Left lung (tissue), 4 donors: ENCODE measurements at regions not wholly inside any gene's neighbourhood (a gene's known extent, or its start where the extent isn't known, plus 50 kb on each side); places are given as distances from the start of the nearest gene placed in this dataset.

Experiments used
- ATAC-seq: fragments of 200-7000 bp; cut with Tn5 transposase; one replicate; pipeline ENCODE4 v1.9.1; 2020; ENCODE audit warnings: moderate library complexity
- DNase-seq, 4 donors: peaks; one replicate each; pipeline ENCODE4 v3.0.0-alpha.2; 2013 to 2020
- H3K27ac ChIP-seq, 2 donors: fragments of 200-600 bp; sonication (generic) in 1 of 2; one replicate each; pipeline versions ENCODE4 v1.5.0 to v1.8.0; 2020 to 2021
- H3K27me3 ChIP-seq, 2 donors: fragments of 200-600 bp; sonication (generic) in 1 of 2; one replicate each; pipeline versions ENCODE4 v1.5.0 to v1.8.0; 2020 to 2021
- H3K36me3 ChIP-seq, 2 donors: fragments of 200-600 bp; sonication (generic) in 1 of 2; one replicate each; pipeline versions ENCODE4 v1.5.0 to v1.8.0; 2020 to 2021
- H3K4me1 ChIP-seq, 2 donors: fragments of 200-600 bp; one replicate each; pipeline ENCODE4 v1.8.0; 2021
- H3K4me3 ChIP-seq, 2 donors: fragments of 200-600 bp; sonication (generic) in 1 of 2; one replicate each; pipeline versions ENCODE4 v1.5.0 to v1.8.0; 2020 to 2021; ENCODE audit warnings: mild to moderate bottlenecking in 1 of 2
- H3K9me3 ChIP-seq, 2 donors: fragments of 200-600 bp; sonication (generic) in 1 of 2; one replicate each; pipeline versions ENCODE4 v1.5.0 to v1.8.0; 2020 to 2021
- CTCF ChIP-seq, 2 donors: fragments of 200-600 bp; sonication (generic) in 1 of 2; IDR thresholded peaks; one replicate each; pipeline versions ENCODE4 v1.5.0 to v1.8.0; 2021; ENCODE audit warnings: antibody characterized with exemption in 2 of 2
- intact Hi-C, 2 donors: fragments of 100-400 bp; cut with DNase I; formaldehyde crosslinking; loops; one replicate each; pipeline versions ENCODE4 v1.11.2 to v1.14.2; 2022
- donor health status: DM: no; HTN: yes; CAD: no.
- donor health status: DM: no; HTN: no; CAD: no.

DNA sequence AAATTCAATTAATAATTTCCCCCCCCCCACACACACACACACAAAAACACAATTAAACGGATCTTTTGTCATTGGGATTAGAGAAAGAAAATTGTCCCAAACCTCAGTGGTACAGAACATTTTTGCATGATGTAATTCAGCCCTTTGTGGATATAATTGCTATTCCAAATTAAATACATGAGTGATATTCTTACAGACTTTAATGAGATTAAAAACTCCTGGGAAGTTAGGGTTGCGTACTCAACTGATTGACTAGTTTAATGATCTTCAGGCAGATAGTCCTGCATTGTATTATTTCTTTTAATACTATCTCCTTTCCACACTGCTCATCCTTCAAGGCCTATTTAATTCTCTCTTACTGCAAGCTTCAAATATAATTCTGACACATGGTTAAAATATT is 711.8 kb upstream of the LRFN5 start:
- DNase-seq (no peak), ATAC-seq (no peak)
- Histone ChIP-seq H3K4me3 (no peak overlapping the region), H3K9me3 (no peaks in the 10 kb centered on the region), H3K27ac (no peak overlapping the region), H3K36me3 (no peaks in the 10 kb centered on the region), H3K4me1 (no peaks in the 10 kb centered on the region), H3K27me3 (no peaks in the 10 kb centered on the region)
- intact Hi-C loops = no loop called here
- no peak for TF ChIP-seq CTCF (IDR thresholded peaks at IDR 0.05)

- Histone ChIP-seq H3K9me3 (no peaks in the 10 kb centered on the region), H3K4me3 (no peak overlapping the region), H3K36me3 (no peaks in the 10 kb centered on the region), H3K27me3 (no peaks in the 10 kb centered on the region), H3K4me1 (no peaks in the 10 kb centered on the region), H3K27ac (no peak overlapping the region)
- intact Hi-C loops = no loop called here
- DNase-seq (no peak), ATAC-seq (no peak)
- TF ChIP-seq CTCF (IDR thresholded peaks at IDR 0.05) = no peak
Observed at GRCh38 chr14:40889126-40889525, 717.5 kb upstream of the LRFN5 start.

GRCh38 chr14:40887912-40888311 is 718.8 kb upstream of the LRFN5 start:
- no peaks in the 10 kb centered on the region for H3K27me3 ChIP-seq
- ATAC-seq (no peak), DNase-seq (no peak)
- no peaks in the 10 kb centered on the region for H3K36me3 ChIP-seq
- H3K4me1 ChIP-seq = no peaks in the 10 kb centered on the region
- no peak overlapping the region for H3K4me3 ChIP-seq
- no peak for TF ChIP-seq CTCF (IDR thresholded peaks at IDR 0.05)
- intact Hi-C loops = no loop called here
- H3K9me3 ChIP-seq = no peaks in the 10 kb centered on the region
- no peak overlapping the region for H3K27ac ChIP-seq

GRCh38 chr14:40870252-40870651 is 736.4 kb upstream of the LRFN5 start:
- TF ChIP-seq CTCF (IDR thresholded peaks at IDR 0.05) = no peak
- Histone ChIP-seq H3K4me1 (no peaks in the 10 kb centered on the region), H3K27me3 (no peaks in the 10 kb centered on the region), H3K27ac (no peak overlapping the region), H3K4me3 (no peak overlapping the region), H3K9me3 (peaks cover 0 to 4% of the 10 kb centered on the region in 2 donors), H3K36me3 (no peaks in the 10 kb centered on the region)
- intact Hi-C loops = no loop called here
- DNase-seq (no peak), ATAC-seq (no peak)

GRCh38 chr14:40859055-40859454 is 747.6 kb upstream of the LRFN5 start:
- H3K36me3 ChIP-seq = no peaks in the 10 kb centered on the region
- no peak overlapping the region for H3K4me3 ChIP-seq
- intact Hi-C loops = no loop called here
- H3K9me3 ChIP-seq = peaks cover 0 to 3% of the 10 kb centered on the region in 2 donors
- no peak for DNase-seq
- no peak for TF ChIP-seq CTCF (IDR thresholded peaks at IDR 0.05)
- H3K4me1 ChIP-seq = no peaks in the 10 kb centered on the region
- H3K27me3 ChIP-seq = no peaks in the 10 kb centered on the region
- ATAC-seq = no peak
- no peak overlapping the region for H3K27ac ChIP-seq
